Smooth muscle cell (in vitro differentiated cells): ENCODE measurements at regions not wholly inside any gene's neighbourhood (a gene's known extent, or its start where the extent isn't known, plus 50 kb on each side); places are given as distances from the start of the nearest gene placed in this dataset.

Experiments used
- DNase-seq: peaks from one replicate; lab custom pipeline; 2025; ENCODE audit not compliant: unreplicated experiment; lab: John Stamatoyannopoulos, UW
- H2AFZ ChIP-seq: fragments of 200-600 bp; sonication (generic); 2 replicates; pipeline ENCODE4 v1.6.0; 2016; ENCODE audit warnings: antibody characterized with exemption, low read depth, mild to moderate bottlenecking
- H3F3A ChIP-seq: fragments of 200-600 bp; sonication (generic); 2 replicates; pipeline ENCODE4 v1.6.0; 2017; ENCODE audit warnings: antibody characterized with exemption, low read depth
- H3K27ac ChIP-seq: fragments of 200-600 bp; sonication (generic); 2 replicates; pipeline ENCODE4 v1.5.1; 2016; ENCODE audit warnings: low read depth, mild to moderate bottlenecking
- H3K27me3 ChIP-seq: fragments of 200-600 bp; sonication (generic); 2 replicates; pipeline ENCODE4 v1.6.1; 2016; ENCODE audit warnings: low read depth, mild to moderate bottlenecking
- H3K36me3 ChIP-seq: fragments of 200-600 bp; sonication (generic); 2 replicates; pipeline ENCODE4 v1.5.1; 2016; ENCODE audit warnings: low read depth
- H3K4me1 ChIP-seq: fragments of 200-600 bp; sonication (generic); 2 replicates; pipeline ENCODE4 v1.5.1; 2016; ENCODE audit warnings: low read depth
- H3K4me2 ChIP-seq: fragments of 200-600 bp; sonication (generic); 2 replicates; pipeline ENCODE4 v1.6.0; 2016; ENCODE audit warnings: mild to moderate bottlenecking
- H3K4me3 ChIP-seq: fragments of 200-600 bp; sonication (generic); 2 replicates; pipeline ENCODE4 v1.5.1; 2016; ENCODE audit warnings: mild to moderate bottlenecking
- H3K79me2 ChIP-seq: fragments of 200-600 bp; sonication (generic); 2 replicates; pipeline ENCODE4 v1.6.0; 2016; ENCODE audit warnings: low read depth, mild to moderate bottlenecking
- H3K9ac ChIP-seq: fragments of 200-600 bp; sonication (generic); 2 replicates; pipeline ENCODE4 v1.6.0; 2016; ENCODE audit warnings: low read depth
- H3K9me3 ChIP-seq: fragments of 200-600 bp; sonication (generic); replicated peaks from 2 replicates; pipeline ENCODE4 v1.5.1; 2016; ENCODE audit warnings: low read depth
- H4K20me1 ChIP-seq: fragments of 200-600 bp; sonication (generic); 2 replicates; pipeline ENCODE4 v1.6.0; 2016; ENCODE audit warnings: low read depth
- CTCF ChIP-seq: fragments of 200-600 bp; sonication (generic); IDR thresholded peaks from 2 replicates; pipeline ENCODE4 v1.5.1; 2017; ENCODE audit warnings: borderline replicate concordance, mild to moderate bottlenecking, antibody characterized with exemption; ENCODE audit not compliant: insufficient read depth, poor library complexity, severe bottlenecking
- WGBS: methylation state at CpG from one replicate; pipeline ENCODE4 v1.1.7; 2016; ENCODE audit warnings: low lambda C conversion rate; 5-methylcytosine and 5-hydroxymethylcytosine counted together

DNA sequence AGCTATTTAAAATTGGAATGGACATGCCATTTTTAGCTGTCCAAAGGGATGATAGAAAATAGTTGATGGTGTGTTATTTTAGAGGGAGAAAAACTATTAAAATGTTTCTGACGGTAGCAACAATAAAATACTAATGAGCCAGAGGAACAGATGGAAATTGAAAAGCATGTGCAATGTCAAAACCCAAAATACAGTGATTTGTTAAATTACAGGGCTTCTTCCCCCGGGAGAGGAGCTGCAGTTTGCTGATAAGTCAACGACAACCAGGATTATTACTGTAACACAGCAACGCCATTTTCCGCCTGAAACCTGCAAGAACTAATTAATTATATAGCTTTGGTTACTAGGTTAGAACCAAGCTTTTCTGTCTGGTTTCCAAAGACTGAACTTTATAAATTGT lies 179.6 kb upstream of the SPTLC3 start:
- Histone ChIP-seq H3K79me2 (no peaks in the 10 kb centered on the region), H3K9ac (no peak overlapping the region), H3K27ac (no peak overlapping the region), H2AFZ (no peak overlapping the region), H4K20me1 (no peaks in the 10 kb centered on the region), H3K4me2 (no peak overlapping the region), H3K27me3 (no peaks in the 10 kb centered on the region), H3K4me1 (no peaks in the 10 kb centered on the region), H3K36me3 (no peaks in the 10 kb centered on the region), H3F3A (no peaks in the 10 kb centered on the region), H3K4me3 (no peak overlapping the region), H3K9me3 (no peaks in the 10 kb centered on the region)
- no peak for DNase-seq
- no peak for TF ChIP-seq CTCF
- 81% methylated on average over 5 of the region's 5 CpGs for WGBS

DNA sequence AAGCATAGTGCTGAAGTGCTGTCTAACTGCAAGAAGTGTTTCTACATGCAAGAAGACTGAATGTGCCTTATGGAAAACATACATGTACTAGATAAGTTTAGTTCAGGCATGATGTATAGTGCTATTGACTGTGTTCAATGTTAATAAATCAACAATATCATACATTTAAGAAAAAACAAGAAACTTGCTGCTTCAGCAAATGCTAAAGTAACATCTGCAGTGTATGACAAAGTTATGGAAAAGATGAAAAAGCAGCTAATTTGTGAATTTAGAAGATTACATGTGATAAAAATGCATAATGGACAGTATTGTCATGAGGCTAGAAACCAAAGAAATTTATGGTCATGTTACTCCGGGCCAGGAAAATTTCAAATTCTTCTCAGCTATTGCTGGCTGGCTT lies 174.9 kb upstream of the SPTLC3 start:
- no peak for DNase-seq

DNA sequence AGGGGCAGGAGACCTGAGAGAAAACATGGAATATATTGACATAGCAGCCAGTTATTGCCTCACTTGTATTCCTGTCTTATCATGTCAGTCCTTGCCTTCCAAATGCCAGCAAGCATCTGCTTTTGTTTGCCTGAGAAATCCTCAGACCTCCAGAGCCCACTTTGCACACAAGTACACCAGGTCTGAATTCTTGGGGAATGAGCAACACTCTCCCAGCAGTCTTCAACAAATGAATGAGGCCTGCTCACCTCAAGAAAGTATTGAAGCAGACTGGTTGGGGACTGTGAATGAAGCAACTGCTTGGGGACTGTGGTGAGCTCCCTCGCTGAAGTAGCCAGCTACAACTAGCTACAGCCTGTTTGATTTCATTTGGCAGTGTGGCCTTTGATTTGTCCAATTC lies 172.8 kb upstream of the SPTLC3 start:
- Histone ChIP-seq H3K9me3 (no peaks in the 10 kb centered on the region), H3K4me1 (no peaks in the 10 kb centered on the region), H3K4me3 (no peak overlapping the region), H3K79me2 (no peaks in the 10 kb centered on the region), H3K9ac (no peak overlapping the region), H2AFZ (no peak overlapping the region), H3K27ac (no peak overlapping the region), H3F3A (no peaks in the 10 kb centered on the region), H4K20me1 (no peaks in the 10 kb centered on the region), H3K27me3 (no peaks in the 10 kb centered on the region), H3K36me3 (no peaks in the 10 kb centered on the region), H3K4me2 (no peak overlapping the region)
- WGBS: 39% methylated on average over 1 of the region's 1 CpG
- no peak for TF ChIP-seq CTCF
- no peak for DNase-seq

More for the DNA sequence above, 174.9 kb upstream of the SPTLC3 start:
- Histone ChIP-seq H3K4me1 (no peaks in the 10 kb centered on the region), H2AFZ (no peak overlapping the region), H3K4me2 (no peak overlapping the region), H3F3A (no peaks in the 10 kb centered on the region), H3K9me3 (no peaks in the 10 kb centered on the region), H3K27ac (no peak overlapping the region), H3K4me3 (no peak overlapping the region), H3K27me3 (no peaks in the 10 kb centered on the region), H4K20me1 (no peaks in the 10 kb centered on the region), H3K9ac (no peak overlapping the region), H3K36me3 (no peaks in the 10 kb centered on the region), H3K79me2 (no peaks in the 10 kb centered on the region)
- WGBS: 83% methylated on average over 1 of the region's 1 CpG
- TF ChIP-seq CTCF: no peak

- Histone ChIP-seq H3K4me2 (no peak overlapping the region), H3K4me1 (no peaks in the 10 kb centered on the region), H3K9ac (no peak overlapping the region), H3K4me3 (no peak overlapping the region), H3K36me3 (no peaks in the 10 kb centered on the region), H3K9me3 (no peaks in the 10 kb centered on the region), H3K27me3 (peaks cover 1% of the 10 kb centered on the region), H3K79me2 (no peaks in the 10 kb centered on the region), H3F3A (no peaks in the 10 kb centered on the region), H2AFZ (no peak overlapping the region), H4K20me1 (no peaks in the 10 kb centered on the region), H3K27ac (no peak overlapping the region)
- WGBS: 50% methylated on average over 2 of the region's 2 CpGs
- TF ChIP-seq CTCF: no peak
- DNase-seq: no peak
Measured at GRCh38 chr20:12837646-12838045, 171.1 kb upstream of the SPTLC3 start.
